Stimulated activated CD4-positive, alpha-beta T cell treated with anti-CD3 and anti-CD28 coated beads, TNF-alpha, amount 100 ng/mL, for 4 hours (primary cell): ENCODE measurements at regions not wholly inside any gene's neighbourhood (a gene's known extent, or its start where the extent isn't known, plus 50 kb on each side); places are given as distances from the start of the nearest gene placed in this dataset.

Experiments
- DNase-seq, 3 experiments: peaks; one replicate each; pipeline ENCODE4 v3.0.0-alpha.2; 2020; ENCODE audit warnings: low read depth in 3 of 3

GRCh38 chr15:66929843-66930402, 135.5 kb upstream of the SMAD3 start:
- DNase-seq, result no peak

GRCh38 chr15:66931768-66932633, 133.4 kb upstream of the SMAD3 start:
- no peak for DNase-seq

GRCh38 chr15:66932634-66933024, 132.8 kb upstream of the SMAD3 start:
- DNase-seq, result no peak

GRCh38 chr15:66933932-66934867, 131.2 kb upstream of the SMAD3 start:
- DNase-seq, result no peak

DNA sequence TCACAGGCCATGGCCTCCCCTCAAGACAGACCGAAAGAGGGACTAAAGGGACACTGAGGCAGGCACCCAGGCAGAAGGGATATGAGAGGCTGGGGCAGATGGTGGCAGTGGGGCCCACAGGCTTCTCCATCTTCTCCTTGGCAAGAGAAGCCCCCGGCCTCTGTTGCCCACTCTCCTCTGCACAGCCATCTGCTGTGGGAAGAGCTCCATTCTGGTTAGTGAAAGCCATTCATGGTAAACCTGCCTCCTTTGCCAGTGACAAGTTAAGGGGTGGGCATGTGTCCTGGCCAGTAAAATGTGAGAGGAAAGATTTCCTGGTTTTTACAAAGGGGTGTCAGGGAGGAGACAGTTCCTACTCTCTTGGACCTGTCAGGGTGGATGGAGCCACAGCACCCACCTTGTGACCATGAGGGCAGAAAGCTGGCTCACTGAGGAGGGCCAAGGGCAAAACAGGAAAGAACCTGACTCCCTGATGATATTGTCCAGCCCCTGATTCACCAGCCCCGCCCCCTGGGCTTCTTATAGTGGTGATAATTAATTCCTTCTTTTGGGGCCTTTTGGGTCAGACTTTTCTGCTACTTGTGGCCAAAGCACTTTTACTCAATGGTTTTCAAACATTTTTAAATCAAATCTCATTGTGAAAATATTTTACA, 130.4 kb upstream of the SMAD3 start:
- DNase-seq, result no peak

GRCh38 chr15:66935688-66936087, 129.7 kb upstream of the SMAD3 start:
- no peak for DNase-seq

- no peak for DNase-seq
These were observed 129.1 kb upstream of the SMAD3 start for GRCh38 chr15:66936109-66936860.

GRCh38 chr15:66936861-66937582, 128.4 kb upstream of the SMAD3 start:
- DNase-seq, result no peak

GRCh38 chr15:66937588-66937987, 127.8 kb upstream of the SMAD3 start:
- DNase-seq, result no peak

DNA sequence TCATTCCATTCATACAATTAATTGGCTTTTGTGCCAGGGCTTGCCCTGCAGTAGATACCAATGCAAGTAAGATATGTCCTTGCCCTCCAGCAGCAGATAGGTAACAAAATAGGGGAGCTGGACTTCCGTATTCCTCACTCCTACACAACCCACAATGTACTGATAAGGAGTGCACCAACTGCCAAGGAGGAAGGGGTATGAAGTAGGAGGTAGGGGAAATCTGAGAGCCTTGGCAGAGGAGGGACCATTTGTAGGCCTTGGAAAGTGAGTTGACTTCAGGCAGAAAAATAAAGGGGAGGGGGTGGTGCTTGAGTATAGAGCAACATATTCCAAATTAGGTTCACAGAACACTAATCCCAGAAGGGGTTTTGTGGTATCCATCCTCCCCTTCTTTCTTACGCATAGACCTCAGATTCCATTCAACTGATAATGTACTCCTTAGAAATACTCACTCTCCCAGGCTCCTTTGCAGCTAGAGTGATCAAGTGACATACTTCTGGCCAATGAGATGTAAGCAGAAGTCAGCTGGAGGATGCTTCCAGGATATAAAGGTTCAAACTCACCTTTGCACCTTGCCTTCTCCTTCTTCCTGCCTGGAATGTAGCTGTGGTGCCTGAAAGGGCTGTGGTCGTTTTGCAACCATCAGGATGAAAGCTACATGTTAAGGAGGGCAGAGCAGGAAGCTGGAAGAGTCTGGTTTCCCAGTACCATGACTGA, 127.1 kb upstream of the SMAD3 start:
- DNase-seq, result no peak

GRCh38 chr15:66939016-66939415, 126.4 kb upstream of the SMAD3 start:
- DNase-seq, result no peak

GRCh38 chr15:66939451-66940023, 125.9 kb upstream of the SMAD3 start:
- DNase-seq, result no peak

DNA sequence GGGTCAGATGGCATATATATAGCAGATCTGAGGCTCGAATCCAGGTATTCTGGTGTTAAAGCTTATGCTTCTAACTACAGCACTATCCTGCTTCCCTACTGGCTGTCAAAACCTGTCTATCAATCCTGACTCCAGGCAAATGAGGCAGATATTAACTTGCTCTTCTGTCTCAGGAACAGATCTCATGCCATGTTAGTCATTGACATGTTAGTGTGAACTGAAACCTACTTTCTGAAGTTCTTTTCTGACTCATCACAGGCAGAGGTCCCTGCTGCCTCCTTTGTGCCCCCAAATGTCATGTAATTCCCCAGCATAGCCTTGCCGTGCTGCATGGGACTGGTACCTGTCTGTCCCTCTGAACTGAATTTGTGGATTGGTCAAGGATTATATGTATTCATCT, 125.0 kb upstream of the SMAD3 start:
- no peak for DNase-seq

GRCh38 chr15:66941108-66941711, 124.2 kb upstream of the SMAD3 start:
- no peak for DNase-seq

- DNase-seq, result no peak
These were observed 123.6 kb upstream of the SMAD3 start for GRCh38 chr15:66941791-66942190.

DNA sequence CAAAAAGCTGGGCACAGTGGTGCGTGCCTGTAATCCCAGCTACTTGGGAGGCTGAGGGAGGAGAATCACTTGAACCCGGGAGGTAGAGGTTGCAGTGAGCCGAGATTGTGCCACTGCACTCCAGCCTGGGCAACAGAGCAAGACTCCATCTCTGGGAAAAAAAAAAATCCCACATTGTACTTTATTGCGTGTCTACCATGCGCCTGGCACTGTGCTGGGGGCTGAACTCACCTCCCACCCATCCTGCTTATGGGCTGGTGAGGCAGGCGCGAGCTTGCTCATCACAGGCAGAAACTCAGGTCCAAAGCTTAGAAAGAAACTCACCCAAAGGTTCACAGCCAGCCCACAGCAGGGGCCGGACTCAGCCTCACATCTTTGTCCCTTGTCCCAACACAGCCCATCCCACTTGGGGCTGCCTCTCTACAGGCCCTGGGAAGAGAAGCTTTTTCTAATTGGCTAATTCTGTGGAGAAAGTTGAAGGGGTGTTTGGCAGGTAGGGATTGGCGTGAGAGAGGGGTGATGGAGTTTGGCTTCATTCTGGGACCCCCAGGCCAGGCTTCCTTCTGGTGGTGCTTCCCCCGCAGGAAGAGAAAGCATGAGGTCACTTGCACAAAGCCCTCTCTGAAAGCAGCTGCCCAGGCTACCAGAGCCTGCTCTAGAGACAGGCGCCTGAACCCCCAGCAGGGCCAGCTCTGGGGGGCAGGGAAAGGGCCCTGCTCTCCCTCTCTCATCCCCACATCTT, 122.6 kb upstream of the SMAD3 start:
- no peak for DNase-seq

DNA sequence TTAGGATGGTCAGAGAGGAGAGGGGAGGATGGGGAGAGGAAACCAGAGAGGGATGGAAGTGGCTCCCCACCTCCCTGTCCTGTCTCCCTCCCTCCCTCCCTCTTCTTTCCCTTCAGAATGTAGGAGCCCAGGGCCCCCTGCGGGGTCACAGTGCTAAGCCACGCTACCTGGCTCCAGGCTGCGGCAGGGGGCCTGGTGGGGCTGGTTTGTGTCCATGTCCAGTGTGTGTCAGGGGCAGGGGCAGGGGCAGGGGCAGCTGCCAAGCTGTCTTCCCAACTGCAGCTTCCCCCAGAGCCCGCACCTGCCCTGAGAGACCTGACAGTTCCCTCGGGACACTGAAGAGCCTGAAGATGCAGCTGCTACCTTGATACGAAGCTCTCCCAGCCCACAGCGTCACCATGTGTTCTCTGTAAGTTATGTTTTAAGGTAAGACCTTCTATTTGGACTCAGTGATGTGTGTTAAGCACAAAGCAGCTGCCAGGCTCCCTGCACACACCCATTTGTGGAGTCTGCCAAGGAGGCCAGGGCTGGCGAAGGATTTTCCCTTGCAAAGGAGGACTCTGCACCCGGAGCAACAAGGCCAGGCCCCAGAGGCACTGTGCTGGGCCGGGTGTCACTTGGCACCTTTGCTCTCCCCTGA, 121.8 kb upstream of the SMAD3 start:
- no peak for DNase-seq

DNA sequence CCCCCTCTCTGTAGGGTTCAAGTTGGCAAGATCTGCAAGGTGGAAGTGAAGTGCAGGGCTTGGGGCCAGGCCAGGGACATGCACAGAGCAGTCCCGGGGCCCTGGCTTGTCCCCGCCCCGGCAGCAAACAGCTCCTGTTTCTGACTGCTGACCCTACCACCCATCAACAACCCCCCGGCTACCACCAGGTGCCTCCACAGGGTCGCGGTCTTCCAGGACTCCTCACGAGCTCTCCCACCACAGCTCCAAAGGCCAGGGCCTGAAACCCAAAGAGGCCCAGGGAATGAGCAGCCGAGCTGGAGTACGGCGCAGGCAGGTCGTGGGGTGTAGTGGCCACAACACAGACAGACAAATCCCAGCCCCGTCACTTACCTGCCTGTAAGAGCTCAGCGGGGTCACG, 121.3 kb upstream of the SMAD3 start:
- DNase-seq, result no peak
